Calu3 (cell line): ENCODE measurements at regions not wholly inside any gene's neighbourhood (a gene's known extent, or its start where the extent isn't known, plus 50 kb on each side); places are given as distances from the start of the nearest gene placed in this dataset.

Source experiments
- BruUV-seq: library from RNA; stranded (reverse); fragments of 400-500 nt; replicated peaks from 2 replicates; lab custom pipeline; 2021; lab: Mats Ljungman, UMichigan
- CTCF ChIA-PET: fragments of 300-600 bp; sonication (Branson Sonifier 250); formaldehyde crosslinking; loops from one replicate; lab custom pipeline; 2022; ENCODE audit warnings: antibody characterized with exemption; lab: Charles Lee
- DNase-seq: peaks from one replicate; pipeline ENCODE4 v3.0.0; 2022
- H3K27ac Mint-ChIP-seq: one replicate; pipeline ENCODE4 v1.8.0; 2022; ENCODE audit warnings: mixed read lengths; ENCODE audit not compliant: unreplicated experiment
- H3K27me3 Mint-ChIP-seq: one replicate; pipeline ENCODE4 v1.8.0; 2022; ENCODE audit warnings: mixed read lengths; ENCODE audit not compliant: unreplicated experiment
- H3K36me3 Mint-ChIP-seq: one replicate; pipeline ENCODE4 v1.8.0; 2022; ENCODE audit warnings: mild to moderate bottlenecking, moderate library complexity, mixed read lengths; ENCODE audit not compliant: insufficient read depth, unreplicated experiment
- H3K4me1 Mint-ChIP-seq: one replicate; pipeline ENCODE4 v1.8.0; 2022; ENCODE audit warnings: mild to moderate bottlenecking, low read depth, mixed read lengths; ENCODE audit not compliant: unreplicated experiment
- H3K4me3 Mint-ChIP-seq: one replicate; pipeline ENCODE4 v1.8.0; 2022; ENCODE audit warnings: mild to moderate bottlenecking, low read depth, moderate library complexity, mixed read lengths; ENCODE audit not compliant: unreplicated experiment
- H3K9me3 Mint-ChIP-seq: one replicate; pipeline ENCODE4 v1.8.0; 2022; ENCODE audit warnings: low read depth, mixed read lengths; ENCODE audit not compliant: unreplicated experiment
- CTCF ChIP-seq: fragments of 200-600 bp; IDR thresholded peaks from one replicate; pipeline ENCODE4 v1.8.0; 2022; ENCODE audit warnings: antibody characterized with exemption; ENCODE audit not compliant: unreplicated experiment
- intact Hi-C: fragments of 100-400 bp; cut with micrococcal nuclease; formaldehyde crosslinking; loops from one replicate; pipeline ENCODE4 v1.10.0; 2022; ENCODE audit not compliant: unreplicated experiment

GRCh38 chr5:38154615-38155204 is 103.6 kb upstream of the EGFLAM start:
- H3K9me3 Mint-ChIP-seq = no peaks in the 10 kb centered on the region
- no peaks in the 10 kb centered on the region for H3K36me3 Mint-ChIP-seq
- H3K4me3 Mint-ChIP-seq = no peak overlapping the region
- no TSS peak for BruUV-seq
- no peak overlapping the region for H3K27ac Mint-ChIP-seq
- peaks cover 23% of the 10 kb centered on the region for H3K4me1 Mint-ChIP-seq
- no peak for DNase-seq
- no peaks in the 10 kb centered on the region for H3K27me3 Mint-ChIP-seq
- TF ChIP-seq CTCF = no peak
- intact Hi-C loops = no loop called here
- CTCF ChIA-PET = interaction anchor here (0.7 kb wide), 1 partner anchor 343 kb away, joined by 4 read pairs; no protein-coding TSS in a partner anchor

- Mint-ChIP-seq H3K9me3 (no peaks in the 10 kb centered on the region), H3K27ac (no peak overlapping the region), H3K36me3 (no peaks in the 10 kb centered on the region), H3K4me1 (peaks cover 50% of the 10 kb centered on the region), H3K27me3 (no peaks in the 10 kb centered on the region), H3K4me3 (no peak overlapping the region)
- CTCF ChIA-PET = no interaction called here
- DNase-seq = peak; percentile 32
- intact Hi-C loops = no loop called here
- no peak for TF ChIP-seq CTCF
- no TSS peak for BruUV-seq
Observed at GRCh38 chr5:38151878-38152277, 106.5 kb upstream of the EGFLAM start.

- no peak for TF ChIP-seq CTCF
- Mint-ChIP-seq H3K4me3 (no peak overlapping the region), H3K9me3 (no peaks in the 10 kb centered on the region), H3K27ac (no peak overlapping the region), H3K27me3 (no peaks in the 10 kb centered on the region), H3K36me3 (no peaks in the 10 kb centered on the region), H3K4me1 (peaks cover 42% of the 10 kb centered on the region)
- intact Hi-C loops = loop anchor here (5.0 kb wide), 1 partner anchor 128 kb away; no protein-coding TSS in a partner anchor
- DNase-seq = no peak
- CTCF ChIA-PET = no interaction called here
- BruUV-seq = no TSS peak
Observed at GRCh38 chr5:38149815-38150195, 108.6 kb upstream of the EGFLAM start.

- H3K36me3 Mint-ChIP-seq = no peaks in the 10 kb centered on the region
- H3K27ac Mint-ChIP-seq = peak overlapping the region; percentile 74
- DNase-seq = peak; percentile 33
- no peaks in the 10 kb centered on the region for H3K27me3 Mint-ChIP-seq
- intact Hi-C loops = loop anchor here (5.0 kb wide), 1 partner anchor 126 kb away; no protein-coding TSS in a partner anchor
- no TSS peak for BruUV-seq
- H3K4me3 Mint-ChIP-seq = peak overlapping the region; percentile 52
- CTCF ChIA-PET = interaction anchor here (0.6 kb wide), 1 partner anchor 343 kb away, joined by 3 read pairs; no protein-coding TSS in a partner anchor
- no peak for TF ChIP-seq CTCF
- H3K4me1 Mint-ChIP-seq = peaks cover 42% of the 10 kb centered on the region
- no peaks in the 10 kb centered on the region for H3K9me3 Mint-ChIP-seq
Observed at GRCh38 chr5:38148021-38148625, 110.2 kb upstream of the EGFLAM start.
